IMR-90 (cell line): ENCODE measurements at regions not wholly inside any gene's neighbourhood (a gene's known extent, or its start where the extent isn't known, plus 50 kb on each side); places are given as distances from the start of the nearest gene placed in this dataset.

Experiments used
- ATAC-seq: fragments of 200-7000 bp; cut with Tn5 transposase; 2 replicates; pipeline ENCODE4 v1.9.1; 2020; ENCODE audit warnings: low read depth, mild to moderate bottlenecking, moderate library complexity
- BruUV-seq: library from RNA; stranded (reverse); fragments of 400-500 nt; replicated peaks from 2 replicates; lab custom pipeline; 2021; lab: Mats Ljungman, UMichigan
- CTCF ChIA-PET: fragments of 300-600 bp; formaldehyde crosslinking; extraction: SDS; loops from one replicate; lab custom pipeline; 2021; ENCODE audit warnings: antibody characterized with exemption; lab: Yijun Ruan, JAX
- POLR2A ChIA-PET: fragments of 300-600 bp; sonication (Branson Sonifier 250); formaldehyde crosslinking; loops from one replicate; lab custom pipeline; 2022; ENCODE audit warnings: antibody characterized with exemption; ENCODE audit not compliant: unreplicated experiment; lab: Charles Lee
- DNase-seq: peaks from one replicate; pipeline ENCODE4 v3.0.0; 2013
- H2AFZ ChIP-seq: replicated peaks from 2 replicates; pipeline ENCODE3; 2013; ENCODE audit warnings: low read length, mild to moderate bottlenecking; ENCODE audit not compliant: poor library complexity
- H2AK5ac ChIP-seq: 2 replicates; pipeline ENCODE4 v1.6.1; 2013; ENCODE audit warnings: low read depth, low read length, inconsistent platforms
- H2AK9ac ChIP-seq: replicated peaks from 2 replicates; pipeline ENCODE3; 2013; ENCODE audit warnings: mild to moderate bottlenecking, low read depth, low read length, moderate library complexity; ENCODE audit not compliant: poor library complexity
- H2BK120ac ChIP-seq: 2 replicates; pipeline ENCODE4 v1.6.1; 2013; ENCODE audit warnings: low read depth, low read length, inconsistent platforms
- H2BK15ac ChIP-seq: 3 replicates; pipeline ENCODE4 v1.6.1; 2013; ENCODE audit warnings: low read depth, low read length, inconsistent platforms
- H2BK20ac ChIP-seq: 2 replicates; pipeline ENCODE4 v1.6.1; 2013; ENCODE audit warnings: low read depth, mild to moderate bottlenecking, inconsistent platforms, low read length, moderate library complexity
- H2BK5ac ChIP-seq: 2 replicates; pipeline ENCODE4 v1.6.1; 2013; ENCODE audit warnings: mild to moderate bottlenecking, low read depth, low read length, inconsistent platforms; ENCODE audit not compliant: poor library complexity, severe bottlenecking
- H3K14ac ChIP-seq: replicated peaks from 2 replicates; pipeline ENCODE4 v1.6.1; 2013; ENCODE audit warnings: low read depth, low read length, inconsistent platforms
- H3K18ac ChIP-seq: 2 replicates; pipeline ENCODE4 v1.6.1; 2013; ENCODE audit warnings: low read depth, low read length, control low read depth
- H3K23ac ChIP-seq: 2 replicates; pipeline ENCODE4 v1.6.1; 2013; ENCODE audit warnings: low read depth, low read length, inconsistent platforms
- H3K27ac ChIP-seq: 2 replicates; pipeline ENCODE4 v1.5.1; 2013; ENCODE audit warnings: mild to moderate bottlenecking, control low read depth, low read length; ENCODE audit not compliant: insufficient read depth
- H3K27me3 ChIP-seq: 2 replicates; pipeline ENCODE4 v1.6.1; 2013; ENCODE audit warnings: low read length; ENCODE audit not compliant: control insufficient read depth, insufficient read depth
- H3K36me3 ChIP-seq: 2 replicates; pipeline ENCODE4 v1.6.1; 2013; ENCODE audit warnings: low read length, mixed read lengths; ENCODE audit not compliant: control insufficient read depth, insufficient read depth
- H3K4ac ChIP-seq: 2 replicates; pipeline ENCODE4 v1.6.1; 2013; ENCODE audit warnings: low read depth, low read length, inconsistent platforms
- H3K4me1 ChIP-seq: 2 replicates; pipeline ENCODE4 v1.6.1; 2013; ENCODE audit warnings: low read length, mixed read lengths; ENCODE audit not compliant: control insufficient read depth, insufficient read depth
- H3K4me2 ChIP-seq: 2 replicates; pipeline ENCODE4 v1.6.1; 2013; ENCODE audit warnings: low read depth, mild to moderate bottlenecking, control low read depth, low read length, moderate library complexity
- H3K4me3 ChIP-seq: 2 replicates; pipeline ENCODE4 v1.5.1; 2013; ENCODE audit warnings: low read depth, mild to moderate bottlenecking, control low read depth, low read length, moderate library complexity; ENCODE audit not compliant: insufficient read depth
- H3K56ac ChIP-seq: 2 replicates; pipeline ENCODE4 v1.6.1; 2013; ENCODE audit warnings: low read length, inconsistent platforms; ENCODE audit not compliant: insufficient read depth; ENCODE audit errors: extremely low read depth
- H3K79me1 ChIP-seq, 2 experiments: 2 replicates each; pipeline ENCODE4 v1.6.1; 2013; ENCODE audit warnings: low read length in 2 of 2, inconsistent platforms in 1 of 2, low read depth in 1 of 2
- H3K9ac ChIP-seq: 2 replicates; pipeline ENCODE4 v1.6.1; 2013; ENCODE audit warnings: low read depth, low read length, control low read depth
- H3K9me1 ChIP-seq: 2 replicates; pipeline ENCODE4 v1.6.1; 2013; ENCODE audit warnings: low read length, inconsistent platforms; ENCODE audit not compliant: insufficient read depth
- H3K9me3 ChIP-seq: 2 replicates; pipeline ENCODE4 v1.6.1; 2013; ENCODE audit warnings: low read length; ENCODE audit not compliant: control insufficient read depth, insufficient read depth
- H4K20me1 ChIP-seq: 2 replicates; pipeline ENCODE4 v1.6.1; 2013; ENCODE audit warnings: low read length, inconsistent platforms; ENCODE audit not compliant: insufficient read depth
- H4K5ac ChIP-seq: 2 replicates; pipeline ENCODE4 v1.6.1; 2013; ENCODE audit warnings: mild to moderate bottlenecking, low read depth, low read length, control low read depth
- H4K8ac ChIP-seq, 2 experiments: 2 replicates each; pipeline ENCODE4 v1.6.1; 2013; ENCODE audit warnings: low read depth in 2 of 2, low read length in 2 of 2, control low read depth in 1 of 2, inconsistent platforms in 1 of 2
- H4K91ac ChIP-seq: 2 replicates; pipeline ENCODE4 v1.6.1; 2013; ENCODE audit warnings: low read depth, low read length, inconsistent platforms; ENCODE audit not compliant: insufficient read depth
- CHD1 ChIP-seq: IDR thresholded peaks from 2 replicates; pipeline ENCODE4 v1.6.1; 2012; ENCODE audit warnings: low read depth, low read length, improper control_type of control experiment
- FOS ChIP-seq: fragments of 150-350 bp; IDR thresholded peaks from 2 replicates; pipeline ENCODE4 v1.6.1; 2016; ENCODE audit warnings: low read depth, low read length
- NFE2L2 ChIP-seq: fragments of 150-350 bp; IDR thresholded peaks from 2 replicates; pipeline ENCODE4 v1.6.1; 2016; ENCODE audit warnings: low read depth, mild to moderate bottlenecking, low read length
- RAD21 ChIP-seq: IDR thresholded peaks from 2 replicates; pipeline ENCODE4 v1.6.1; 2012; ENCODE audit warnings: low read length, improper control_type of control experiment
- WGBS, 2 experiments: methylation state at CpG; one replicate each; pipeline versions ENCODE4 v1.1.5 to v1.1.7; 2013; ENCODE audit warnings: missing lambda C conversion rate in 2 of 2; ENCODE audit not compliant: insufficient read length in 1 of 2; ENCODE audit errors: extremely low coverage in 2 of 2; 5-methylcytosine and 5-hydroxymethylcytosine counted together
- dilution Hi-C: fragments of 300-500 bp; cut with HindIII; formaldehyde crosslinking; loops from one replicate; pipeline ENCODE4 v1.14.3; 2018; ENCODE audit warnings: low sequenced_read_pairs; ENCODE audit not compliant: unreplicated experiment
- in situ Hi-C: fragments of 300-500 bp; cut with MboI; formaldehyde crosslinking; loops from 3 replicates; pipeline ENCODE4 v1.14.3; 2019; ENCODE audit warnings: low sequenced_read_pairs, inconsistent platforms, mixed read lengths
- intact Hi-C: fragments of 100-400 bp; cut with micrococcal nuclease; formaldehyde crosslinking; loops from 2 replicates; pipeline ENCODE4 v1.10.0; 2022
- TF ChIP-seq, protein P1 (sequence below): fragments of 150-350 bp; IDR thresholded peaks from 2 replicates; pipeline ENCODE4 v1.6.1; 2017; ENCODE audit warnings: mild to moderate bottlenecking, antibody characterized with exemption, low read length, low read depth
- TF ChIP-seq, protein P2 (sequence below): fragments of 150-350 bp; IDR thresholded peaks from 2 replicates; pipeline ENCODE4 v1.6.1; 2016; ENCODE audit warnings: low read depth, mild to moderate bottlenecking, low read length, moderate library complexity, borderline replicate concordance

DNA sequence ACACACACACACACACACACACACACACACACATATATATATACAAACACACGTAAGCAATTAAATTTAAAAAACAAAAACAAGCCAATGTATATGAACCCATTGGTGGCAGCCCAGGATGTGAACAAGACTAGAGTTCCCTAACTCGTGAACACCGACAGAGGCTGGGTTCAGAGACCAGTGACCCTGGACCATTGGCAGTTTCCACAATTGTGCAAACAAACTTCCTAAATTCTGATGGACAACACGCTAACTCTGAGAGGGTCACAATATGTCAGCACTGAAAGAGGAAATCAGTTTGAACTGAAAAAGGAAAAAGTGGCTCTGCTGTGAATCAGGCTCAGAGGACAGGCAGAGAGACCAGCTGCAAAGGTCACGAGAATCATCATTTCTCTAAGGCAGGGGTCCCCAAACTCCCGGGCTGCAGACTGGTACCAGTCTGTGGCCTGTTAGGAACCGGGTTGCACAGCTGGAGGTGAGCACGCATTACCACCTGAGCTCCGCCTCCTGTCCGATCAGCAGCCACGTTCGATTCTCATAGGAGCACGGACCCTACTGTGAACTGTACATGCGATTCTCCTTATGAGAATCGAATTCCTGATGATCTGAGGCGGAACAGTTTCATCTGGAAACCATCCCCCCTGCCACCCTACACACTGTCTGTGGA is 50.5 kb upstream of the ERO1B start:
- POLR2A ChIA-PET: no interaction called here
- 20% methylated on average over 1 of the region's 16 CpGs; no CpG with 5 or more reads in 1 of the 2 experiments for WGBS, 2 experiments
- dilution Hi-C loops: no loop called here

More for the DNA sequence above, 50.5 kb upstream of the ERO1B start:
- no peak overlapping the region for H3K14ac ChIP-seq
- in situ Hi-C loops (no loop called here), intact Hi-C loops (no loop called here)
- H2AK9ac ChIP-seq: no peak overlapping the region
- H3K9me1 ChIP-seq: no peaks in the 10 kb centered on the region
- no peak overlapping the region for H4K5ac ChIP-seq
- H2AK5ac ChIP-seq: no peak overlapping the region
- no peaks in the 10 kb centered on the region for H3K27me3 ChIP-seq
- no peaks in the 10 kb centered on the region for H4K20me1 ChIP-seq
- H2BK120ac ChIP-seq: no peak overlapping the region
- no peak overlapping the region for H2AFZ ChIP-seq
- H2BK20ac ChIP-seq: no peak overlapping the region
- ATAC-seq: no peak
- no peaks in the 10 kb centered on the region for H3K9me3 ChIP-seq
- no peak overlapping the region for H3K9ac ChIP-seq
- no peaks in the 10 kb centered on the region for H3K4me1 ChIP-seq
- H3K56ac ChIP-seq: no peak overlapping the region
- H3K18ac ChIP-seq: no peak overlapping the region
- no peak overlapping the region for H4K91ac ChIP-seq
- no peak overlapping the region for H3K23ac ChIP-seq
- H3K4ac ChIP-seq: no peak overlapping the region
- BruUV-seq: no TSS peak
- DNase-seq: no peak
- H3K36me3 ChIP-seq: no peaks in the 10 kb centered on the region
- H3K4me3 ChIP-seq: no peak overlapping the region
- CTCF ChIA-PET: no interaction called here
- H4K8ac ChIP-seq: no peak overlapping the region
- TF ChIP-seq, protein P1, sequence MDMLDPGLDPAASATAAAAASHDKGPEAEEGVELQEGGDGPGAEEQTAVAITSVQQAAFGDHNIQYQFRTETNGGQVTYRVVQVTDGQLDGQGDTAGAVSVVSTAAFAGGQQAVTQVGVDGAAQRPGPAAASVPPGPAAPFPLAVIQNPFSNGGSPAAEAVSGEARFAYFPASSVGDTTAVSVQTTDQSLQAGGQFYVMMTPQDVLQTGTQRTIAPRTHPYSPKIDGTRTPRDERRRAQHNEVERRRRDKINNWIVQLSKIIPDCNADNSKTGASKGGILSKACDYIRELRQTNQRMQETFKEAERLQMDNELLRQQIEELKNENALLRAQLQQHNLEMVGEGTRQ: no peak
- TF ChIP-seq NFE2L2 (no peak), CHD1 (no peak), RAD21 (no peak), FOS (no peak)
- TF ChIP-seq, protein P2, sequence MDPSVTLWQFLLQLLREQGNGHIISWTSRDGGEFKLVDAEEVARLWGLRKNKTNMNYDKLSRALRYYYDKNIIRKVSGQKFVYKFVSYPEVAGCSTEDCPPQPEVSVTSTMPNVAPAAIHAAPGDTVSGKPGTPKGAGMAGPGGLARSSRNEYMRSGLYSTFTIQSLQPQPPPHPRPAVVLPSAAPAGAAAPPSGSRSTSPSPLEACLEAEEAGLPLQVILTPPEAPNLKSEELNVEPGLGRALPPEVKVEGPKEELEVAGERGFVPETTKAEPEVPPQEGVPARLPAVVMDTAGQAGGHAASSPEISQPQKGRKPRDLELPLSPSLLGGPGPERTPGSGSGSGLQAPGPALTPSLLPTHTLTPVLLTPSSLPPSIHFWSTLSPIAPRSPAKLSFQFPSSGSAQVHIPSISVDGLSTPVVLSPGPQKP: no peak
- H2BK15ac ChIP-seq: no peak overlapping the region
- no peaks in the 10 kb centered on the region for H3K79me1 ChIP-seq
- no peak overlapping the region for H3K4me2 ChIP-seq
- no peak overlapping the region for H3K27ac ChIP-seq
- H2BK5ac ChIP-seq: no peak overlapping the region
